GM18868 (cell line): ENCODE measurements at regions not wholly inside any gene's neighbourhood (a gene's known extent, or its start where the extent isn't known, plus 50 kb on each side); places are given as distances from the start of the nearest gene placed in this dataset.

ENCODE experiments used
- ATAC-seq: cut with Tn5 transposase; IDR thresholded peaks from one replicate; pipeline ENCODE4 v1.9.1; 2021; ENCODE audit warnings: mild to moderate bottlenecking, moderate library complexity; ENCODE audit not compliant: unreplicated experiment

- no peak for ATAC-seq
Measured at GRCh38 chr13:50585674-50586413, 257.6 kb downstream of the DLEU7 start.

DNA sequence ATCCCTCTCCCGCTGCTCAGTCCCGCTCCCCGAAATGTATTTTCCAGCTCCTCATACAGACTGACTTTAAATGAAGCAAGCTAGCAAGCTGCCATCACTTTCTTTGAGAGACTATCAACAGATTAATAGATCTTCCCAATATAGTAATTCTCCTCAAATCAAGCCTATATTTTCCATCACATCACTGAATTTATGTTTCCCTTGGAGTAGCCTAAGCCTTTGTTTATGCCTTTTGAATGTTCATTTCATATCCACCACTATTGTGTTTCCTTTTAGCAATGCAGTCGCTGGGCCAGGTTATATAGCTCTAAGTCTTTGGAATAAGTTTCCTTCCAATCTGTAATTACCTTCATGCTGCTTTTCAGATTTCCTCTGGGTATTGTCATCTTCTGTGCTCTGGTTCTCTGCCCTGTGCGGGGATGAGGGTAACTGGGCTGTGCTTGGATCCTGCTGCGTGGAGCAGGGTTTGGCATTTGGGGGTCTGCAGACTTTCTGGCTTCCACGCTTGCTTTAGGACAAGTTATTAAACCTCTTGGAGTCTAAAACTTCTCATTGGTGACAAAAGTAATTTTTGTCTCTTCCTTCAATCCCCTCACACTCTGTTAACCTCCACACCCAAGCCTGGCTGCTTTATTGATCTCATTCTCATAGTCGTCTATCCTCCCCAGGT lies 256.9 kb downstream of the DLEU7 start:
- ATAC-seq: no peak

DNA sequence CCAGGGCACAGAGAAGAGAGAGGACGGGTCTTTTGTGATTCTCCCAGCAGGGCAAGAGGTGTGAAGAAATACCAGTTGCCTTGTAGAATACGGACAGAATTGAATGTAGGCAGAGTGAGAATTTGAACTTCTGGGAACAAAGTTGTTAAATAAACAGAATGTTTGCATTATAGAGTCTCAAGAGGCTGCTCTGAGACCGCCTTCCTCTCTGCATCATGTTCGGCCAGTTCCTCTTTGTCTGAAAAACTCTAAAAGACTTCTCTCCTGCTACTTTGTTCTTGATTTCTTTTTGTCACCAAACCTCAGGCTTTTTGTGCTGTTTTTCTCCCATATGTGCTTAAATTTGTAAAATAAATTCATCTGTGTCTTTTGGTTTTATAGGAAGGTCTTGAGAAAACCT lies 256.4 kb downstream of the DLEU7 start:
- ATAC-seq: no peak

- no peak for ATAC-seq
Measured at GRCh38 chr13:50587645-50588373, 255.7 kb downstream of the DLEU7 start.

- ATAC-seq: no peak
Measured at GRCh38 chr13:50588491-50589130, 254.9 kb downstream of the DLEU7 start.

DNA sequence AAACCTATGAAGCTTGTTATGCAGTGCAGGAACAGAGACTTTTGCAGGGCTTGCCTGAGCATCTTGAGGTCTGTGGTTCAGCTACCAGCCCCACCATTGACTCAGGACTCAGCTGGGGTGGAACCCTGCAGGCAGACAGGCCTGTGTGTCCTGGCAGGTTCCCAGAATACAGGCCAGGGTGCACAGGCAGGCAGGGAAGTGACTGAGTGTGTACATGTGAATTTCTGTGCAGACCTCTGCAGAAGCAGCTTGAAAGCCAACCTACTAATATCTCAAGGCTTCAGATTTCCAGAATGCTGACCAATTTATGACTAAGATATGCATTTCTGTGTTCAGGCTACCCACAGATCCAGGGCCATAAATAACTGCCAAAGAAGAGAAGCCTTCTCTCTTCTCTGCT lies 254.4 kb downstream of the DLEU7 start:
- no peak for ATAC-seq

DNA sequence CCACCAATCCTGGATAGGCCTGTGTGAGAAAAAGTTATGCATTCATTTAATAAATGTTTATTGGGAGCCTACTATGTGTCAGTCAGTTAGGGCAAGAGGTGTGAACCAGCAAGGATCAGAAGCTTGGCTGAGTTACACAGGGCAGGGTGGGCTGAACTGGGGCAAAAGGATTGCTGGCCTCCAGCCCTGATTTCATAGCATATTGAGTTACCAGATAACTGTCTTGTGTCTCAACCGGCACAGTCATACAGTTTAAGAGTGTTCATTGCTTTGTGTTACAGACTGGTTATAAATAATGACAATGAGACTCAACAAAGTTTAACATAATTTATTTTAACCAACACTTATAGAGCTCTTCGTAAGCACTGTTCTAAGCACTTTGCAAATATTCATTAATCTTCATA lies 253.8 kb downstream of the DLEU7 start:
- ATAC-seq: no peak

DNA sequence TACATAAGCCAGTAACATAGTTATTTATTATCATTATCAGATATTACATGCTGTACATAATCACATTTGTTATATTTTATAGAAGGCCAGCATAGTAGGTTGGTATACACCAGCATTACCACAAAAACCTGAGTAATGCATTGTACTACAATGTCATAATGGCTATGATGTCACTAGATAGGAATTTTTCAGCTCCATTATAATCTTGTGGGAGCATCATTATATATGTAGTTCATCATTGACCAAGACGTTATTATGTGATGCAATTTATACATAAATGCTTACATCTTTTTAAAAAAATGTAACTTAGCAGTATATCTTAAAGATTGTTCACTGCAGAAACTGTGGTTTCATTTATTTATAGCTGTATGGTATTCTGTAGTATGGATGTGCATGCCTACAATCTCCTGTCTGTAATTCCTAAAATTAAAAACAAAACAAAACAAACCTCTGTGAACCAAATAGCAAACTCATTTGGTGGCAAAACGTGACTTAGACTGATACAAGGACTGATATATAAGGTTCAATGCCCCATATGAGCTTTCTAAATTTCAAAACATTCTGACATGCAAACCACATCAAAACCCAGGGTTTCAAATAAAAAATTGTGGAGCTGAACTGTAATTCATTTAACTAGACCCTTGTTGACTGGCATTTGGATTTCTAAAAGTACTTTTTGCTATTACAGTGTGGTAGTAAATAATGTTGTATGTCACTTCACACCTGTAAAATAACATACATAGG lies 250.9 kb downstream of the DLEU7 start:
- no peak for ATAC-seq

DNA sequence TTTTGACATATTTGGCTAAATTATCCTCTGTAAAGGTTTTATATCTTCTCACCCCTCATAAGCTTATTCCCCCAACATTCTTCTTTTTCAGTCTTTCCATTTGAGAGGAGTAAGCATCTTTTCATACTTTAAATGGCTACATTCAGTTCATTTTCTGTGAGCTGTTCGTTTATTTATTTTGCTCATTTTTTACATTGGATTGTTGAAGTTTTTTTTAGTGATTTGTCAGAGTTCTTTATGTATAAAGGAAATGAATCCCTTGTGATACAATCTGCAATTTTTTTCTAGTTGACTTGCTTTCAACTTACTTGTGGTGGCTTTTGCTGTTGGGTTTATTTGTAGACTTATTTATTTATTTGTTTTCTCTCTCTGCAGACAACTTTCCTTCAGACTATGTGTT lies 250.3 kb downstream of the DLEU7 start:
- no peak for ATAC-seq

DNA sequence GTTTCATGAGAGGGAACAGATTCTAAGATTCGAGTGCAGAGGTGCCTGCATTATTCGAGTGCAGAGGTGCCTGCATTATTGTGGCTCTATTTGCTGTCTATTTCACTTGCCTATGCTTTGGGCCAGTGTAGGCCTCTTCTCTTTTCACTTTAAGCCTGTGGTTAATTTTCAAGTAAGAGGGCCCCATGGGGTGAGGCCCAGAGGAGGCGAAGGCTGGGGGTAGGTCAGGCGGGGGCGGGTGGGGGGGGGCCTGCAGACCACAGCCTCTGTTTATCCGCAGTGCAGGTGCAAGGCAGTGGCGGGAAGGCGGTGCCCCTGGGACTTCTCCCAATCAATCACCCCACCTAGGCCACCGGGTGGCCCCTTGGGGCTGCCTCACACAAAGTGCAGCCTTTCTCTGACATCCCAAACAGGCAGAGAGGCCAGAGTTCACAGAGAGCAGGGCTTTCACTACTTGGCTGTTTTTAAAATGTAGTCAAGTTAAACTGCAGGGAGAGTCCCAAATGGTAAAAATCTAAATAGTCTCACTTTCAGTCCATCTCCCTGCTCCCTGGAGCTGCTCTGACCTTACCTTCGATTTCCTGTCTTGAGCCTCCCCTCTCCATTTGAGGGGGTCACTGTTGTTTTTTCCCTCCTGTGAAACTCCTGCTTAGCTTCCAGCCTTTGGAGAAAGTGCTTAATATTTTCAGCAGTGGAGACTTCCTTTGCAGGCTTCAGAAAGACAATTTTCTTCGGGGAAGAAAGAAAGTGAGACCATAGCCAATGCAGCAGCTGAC lies 249.0 kb downstream of the DLEU7 start:
- ATAC-seq: peak; percentile 77

GRCh38 chr13:50595196-50595595 lies 248.3 kb downstream of the DLEU7 start:
- ATAC-seq: no peak

- ATAC-seq: no peak
Measured at GRCh38 chr13:50596156-50596555, 247.3 kb downstream of the DLEU7 start.

DNA sequence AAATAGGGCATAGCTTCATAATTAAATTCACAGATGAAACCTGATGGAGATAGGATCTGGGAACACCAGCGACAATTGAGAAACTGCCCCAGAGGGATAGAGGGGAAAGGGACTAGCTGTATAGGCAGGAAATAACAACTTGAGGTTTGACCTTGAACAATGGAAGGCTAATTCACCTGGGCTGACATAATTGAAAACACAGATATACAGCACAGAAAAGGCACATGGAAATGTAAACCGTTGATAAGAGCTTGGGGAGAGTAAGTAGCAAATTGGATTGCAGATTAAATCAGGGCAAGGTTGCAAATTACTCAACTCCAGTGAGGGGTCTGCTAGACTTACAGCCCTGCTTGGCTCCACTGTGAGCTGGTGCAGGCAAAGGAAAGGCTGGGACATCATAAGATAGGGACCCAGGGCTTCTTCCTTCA lies 246.7 kb downstream of the DLEU7 start:
- ATAC-seq: no peak

- ATAC-seq: peak; percentile 47
Measured at GRCh38 chr13:50598338-50598737, 245.2 kb downstream of the DLEU7 start.

DNA sequence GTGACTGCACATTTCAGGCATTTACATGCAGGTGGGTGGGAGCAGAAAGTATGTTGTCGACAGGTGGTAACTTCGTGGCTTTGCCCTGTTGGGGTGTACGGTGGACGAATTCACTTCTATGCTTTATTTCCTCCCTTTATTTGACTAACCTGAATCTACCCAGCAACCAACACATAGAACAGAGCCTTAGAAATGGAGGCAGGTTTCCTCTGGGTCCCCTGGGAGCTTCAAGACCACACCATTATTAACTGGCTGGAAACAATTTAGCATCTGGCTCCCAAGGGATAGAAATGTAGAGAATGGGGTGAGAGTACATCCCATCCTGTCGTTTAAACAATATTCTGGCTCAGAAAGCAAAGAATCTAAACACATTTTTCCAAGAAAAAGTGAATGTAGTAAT lies 244.4 kb downstream of the DLEU7 start:
- ATAC-seq: no peak

DNA sequence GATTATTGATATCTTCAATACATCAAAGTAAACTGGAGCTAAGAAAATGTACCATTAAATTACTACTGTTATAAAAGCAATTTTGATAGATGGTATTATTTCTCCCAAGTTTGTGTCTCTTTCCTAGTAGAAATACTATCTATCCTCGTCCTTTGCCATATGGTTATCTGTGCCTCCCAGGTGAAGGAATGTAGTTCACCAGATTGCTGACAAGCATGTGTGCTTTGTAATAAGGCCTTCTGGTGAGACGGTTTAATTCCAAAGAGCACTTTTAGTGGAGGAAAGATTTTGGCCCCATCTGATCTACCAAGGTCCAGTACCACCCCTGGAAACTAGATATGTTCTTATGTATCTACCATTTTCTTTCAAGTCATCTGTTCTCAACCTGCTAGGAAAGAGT lies 243.6 kb downstream of the DLEU7 start:
- no peak for ATAC-seq

GRCh38 chr13:50608370-50608769 lies 235.1 kb downstream of the DLEU7 start:
- no peak for ATAC-seq

GRCh38 chr13:50609011-50609410 lies 234.5 kb downstream of the DLEU7 start:
- ATAC-seq: no peak

DNA sequence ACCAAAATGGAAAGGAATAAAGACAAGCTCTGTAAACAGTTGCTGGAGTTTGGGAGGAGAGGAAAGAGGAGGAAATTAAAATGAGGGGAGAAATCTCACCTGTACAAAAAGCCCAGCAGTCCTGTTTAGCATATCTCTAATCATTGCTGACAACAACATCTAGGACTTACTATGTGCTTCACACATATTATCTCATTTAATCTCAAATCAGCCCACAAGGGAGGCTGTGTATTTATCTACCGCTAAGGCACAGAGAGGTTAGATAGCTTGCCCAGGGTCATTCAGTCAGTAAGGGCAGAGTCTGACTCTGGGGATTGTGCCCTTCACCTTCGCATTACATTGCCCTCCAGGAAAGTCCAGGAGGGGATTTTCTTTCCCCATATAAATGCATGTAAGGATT lies 233.3 kb downstream of the DLEU7 start:
- no peak for ATAC-seq
